ENCODE measurements at regions not wholly inside any gene's neighbourhood (a gene's known extent, or its start where the extent isn't known, plus 50 kb on each side); places are given as distances from the start of the nearest gene placed in this dataset.

DNA sequence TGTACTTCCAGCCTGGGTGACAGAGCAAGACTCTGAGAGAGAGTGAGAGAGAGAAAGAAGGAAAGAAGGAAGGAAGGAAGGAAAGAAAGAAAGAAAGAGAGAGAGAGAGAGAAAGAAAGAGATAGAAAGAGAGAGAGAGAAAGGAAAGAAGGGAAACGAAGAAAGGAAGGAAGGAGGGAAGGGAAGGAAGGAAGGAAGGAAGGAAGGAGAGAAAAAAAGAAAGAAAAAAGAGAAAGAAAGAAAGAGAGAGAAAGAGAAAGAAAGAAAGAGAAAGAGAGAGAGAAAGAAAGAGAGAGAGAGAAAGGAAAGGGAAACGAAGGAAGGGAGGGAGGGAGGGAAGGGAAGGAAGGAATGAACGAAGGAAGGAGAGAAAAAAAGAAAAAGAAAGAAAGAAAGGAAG lies 238.6 kb downstream of the ASMT start:
- TF ChIP-seq, protein P1, sequence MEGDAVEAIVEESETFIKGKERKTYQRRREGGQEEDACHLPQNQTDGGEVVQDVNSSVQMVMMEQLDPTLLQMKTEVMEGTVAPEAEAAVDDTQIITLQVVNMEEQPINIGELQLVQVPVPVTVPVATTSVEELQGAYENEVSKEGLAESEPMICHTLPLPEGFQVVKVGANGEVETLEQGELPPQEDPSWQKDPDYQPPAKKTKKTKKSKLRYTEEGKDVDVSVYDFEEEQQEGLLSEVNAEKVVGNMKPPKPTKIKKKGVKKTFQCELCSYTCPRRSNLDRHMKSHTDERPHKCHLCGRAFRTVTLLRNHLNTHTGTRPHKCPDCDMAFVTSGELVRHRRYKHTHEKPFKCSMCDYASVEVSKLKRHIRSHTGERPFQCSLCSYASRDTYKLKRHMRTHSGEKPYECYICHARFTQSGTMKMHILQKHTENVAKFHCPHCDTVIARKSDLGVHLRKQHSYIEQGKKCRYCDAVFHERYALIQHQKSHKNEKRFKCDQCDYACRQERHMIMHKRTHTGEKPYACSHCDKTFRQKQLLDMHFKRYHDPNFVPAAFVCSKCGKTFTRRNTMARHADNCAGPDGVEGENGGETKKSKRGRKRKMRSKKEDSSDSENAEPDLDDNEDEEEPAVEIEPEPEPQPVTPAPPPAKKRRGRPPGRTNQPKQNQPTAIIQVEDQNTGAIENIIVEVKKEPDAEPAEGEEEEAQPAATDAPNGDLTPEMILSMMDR (IDR thresholded peaks at IDR 0.05; ENCODE audit: insufficient read depth, low read length) = no peak
- TF ChIP-seq POLR2AphosphoS5 (IDR thresholded peaks at IDR 0.05; ENCODE audit: low read depth) = no peak
